Activated naive CD4-positive, alpha-beta T cell treated with Interleukin-2 at 50 U/mL for 16 hours (primary cell): ENCODE measurements at regions not wholly inside any gene's neighbourhood (a gene's known extent, or its start where the extent isn't known, plus 50 kb on each side); places are given as distances from the start of the nearest gene placed in this dataset.

Experiments
- DNase-seq: peaks from one replicate; pipeline ENCODE4 v3.0.0-alpha.2; 2020

GRCh38 chr1:55333461-55333860, 118.3 kb upstream of the USP24 start:
- no peak for DNase-seq

GRCh38 chr1:55331351-55331750, 116.2 kb upstream of the USP24 start:
- DNase-seq, result no peak

GRCh38 chr1:55329808-55330432, 114.8 kb upstream of the USP24 start:
- DNase-seq, result no peak

GRCh38 chr1:55329091-55329490, 113.9 kb upstream of the USP24 start:
- no peak for DNase-seq

GRCh38 chr1:55326496-55327243, 111.5 kb upstream of the USP24 start:
- DNase-seq, result no peak

- DNase-seq, result no peak
Observed at GRCh38 chr1:55323760-55324159, 108.6 kb upstream of the USP24 start.

- DNase-seq, result no peak
Observed at GRCh38 chr1:55322842-55323241, 107.7 kb upstream of the USP24 start.

- DNase-seq, result no peak
Observed at GRCh38 chr1:55321942-55322341, 106.8 kb upstream of the USP24 start.

- no peak for DNase-seq
Observed at GRCh38 chr1:55320891-55321290, 105.7 kb upstream of the USP24 start.

GRCh38 chr1:55318116-55318817, 103.1 kb upstream of the USP24 start:
- DNase-seq, result no peak

GRCh38 chr1:55317673-55318072, 102.5 kb upstream of the USP24 start:
- DNase-seq, result no peak

GRCh38 chr1:55316947-55317662, 101.9 kb upstream of the USP24 start:
- no peak for DNase-seq

- DNase-seq, result no peak
Observed at GRCh38 chr1:55316502-55316901, 101.3 kb upstream of the USP24 start.

GRCh38 chr1:55315552-55315951, 100.4 kb upstream of the USP24 start:
- no peak for DNase-seq

- no peak for DNase-seq
Observed at GRCh38 chr1:55314740-55315139, 99.6 kb upstream of the USP24 start.

GRCh38 chr1:55313903-55314302, 98.7 kb upstream of the USP24 start:
- DNase-seq, result no peak

GRCh38 chr1:55311979-55312378, 96.8 kb upstream of the USP24 start:
- no peak for DNase-seq

- no peak for DNase-seq
Observed at GRCh38 chr1:55311057-55311641, 96.0 kb upstream of the USP24 start.

GRCh38 chr1:55310505-55310971, 95.4 kb upstream of the USP24 start:
- DNase-seq, result no peak

- no peak for DNase-seq
Observed at GRCh38 chr1:55309786-55310504, 94.8 kb upstream of the USP24 start.

- no peak for DNase-seq
Observed at GRCh38 chr1:55309053-55309452, 93.9 kb upstream of the USP24 start.

- no peak for DNase-seq
Observed at GRCh38 chr1:55305735-55306134, 90.6 kb upstream of the USP24 start.
